Mesenchymal stem cell (in vitro differentiated cells and primary cell): ENCODE measurements at regions not wholly inside any gene's neighbourhood (a gene's known extent, or its start where the extent isn't known, plus 50 kb on each side); places are given as distances from the start of the nearest gene placed in this dataset.

Source experiments
- DNase-seq: peaks from one replicate; pipeline ENCODE4 v3.0.0-alpha.2; 2013
- H2AFZ ChIP-seq: one replicate; pipeline ENCODE4 v1.6.1; 2013; ENCODE audit warnings: low read depth, mild to moderate bottlenecking, control low read depth, inconsistent platforms, low read length, moderate library complexity
- H2AK5ac ChIP-seq: 2 replicates; pipeline ENCODE4 v1.6.1; 2013; ENCODE audit warnings: low read length, moderate library complexity, mild to moderate bottlenecking, inconsistent platforms; ENCODE audit not compliant: severe bottlenecking
- H2BK120ac ChIP-seq: one replicate; pipeline ENCODE4 v1.6.1; 2013; ENCODE audit warnings: low read depth, mild to moderate bottlenecking, inconsistent platforms, low read length, moderate library complexity
- H2BK12ac ChIP-seq, 2 experiments: one replicate each; pipeline ENCODE4 v1.6.1; 2013; ENCODE audit warnings: inconsistent platforms in 2 of 2, low read length in 2 of 2, mild to moderate bottlenecking in 2 of 2, moderate library complexity in 2 of 2, control low read depth in 1 of 2
- H2BK15ac ChIP-seq: one replicate; pipeline ENCODE4 v1.6.1; 2013; ENCODE audit warnings: mild to moderate bottlenecking, low read depth, inconsistent platforms; ENCODE audit not compliant: poor library complexity, severe bottlenecking
- H2BK5ac ChIP-seq: 2 replicates; pipeline ENCODE4 v1.6.1; 2013; ENCODE audit warnings: low read depth, mild to moderate bottlenecking, low read length, control low read depth, inconsistent platforms; ENCODE audit not compliant: poor library complexity, severe bottlenecking
- H3K14ac ChIP-seq, 2 experiments: one replicate each; pipeline ENCODE4 v1.6.1; 2013; ENCODE audit warnings: inconsistent platforms in 2 of 2, low read length in 2 of 2, control low read depth in 1 of 2, mild to moderate bottlenecking in 1 of 2, moderate library complexity in 1 of 2
- H3K18ac ChIP-seq, 2 experiments: one replicate each; pipeline ENCODE4 v1.6.1; 2013; ENCODE audit warnings: inconsistent platforms in 2 of 2, low read length in 2 of 2, control low read depth in 1 of 2, low read depth in 1 of 2, mild to moderate bottlenecking in 1 of 2
- H3K23ac ChIP-seq, 2 experiments: one replicate each; pipeline ENCODE4 v1.6.1; 2013; ENCODE audit warnings: inconsistent platforms in 2 of 2, low read length in 2 of 2, mild to moderate bottlenecking in 2 of 2, moderate library complexity in 2 of 2, control low read depth in 1 of 2
- H3K27ac ChIP-seq: 2 replicates; pipeline ENCODE4 v1.5.1; 2013; ENCODE audit warnings: mild to moderate bottlenecking, moderate library complexity, low read length, control low read depth, inconsistent platforms; ENCODE audit not compliant: poor library complexity, severe bottlenecking
- H3K27me3 ChIP-seq, 2 experiments: 2 replicates each; pipeline versions ENCODE4 v1.6.1 to v1.7.0; 2013; ENCODE audit warnings: low read length in 2 of 2, mild to moderate bottlenecking in 2 of 2, moderate library complexity in 2 of 2, control low read depth in 1 of 2, inconsistent platforms in 1 of 2; ENCODE audit not compliant: control insufficient read depth in 1 of 2, insufficient read depth in 1 of 2
- H3K36me3 ChIP-seq, 2 experiments: 2 replicates each; pipeline versions ENCODE4 v1.6.1 to v1.7.0; 2013; ENCODE audit warnings: low read length in 2 of 2, control low read depth in 1 of 2, inconsistent platforms in 1 of 2, low read depth in 1 of 2, mild to moderate bottlenecking in 1 of 2; ENCODE audit not compliant: insufficient read depth in 2 of 2, control insufficient read depth in 1 of 2
- H3K4ac ChIP-seq, 2 experiments: one replicate each; pipeline ENCODE4 v1.6.1; 2013; ENCODE audit warnings: inconsistent platforms in 2 of 2, low read length in 2 of 2, mild to moderate bottlenecking in 2 of 2, moderate library complexity in 2 of 2, control low read depth in 1 of 2, low read depth in 1 of 2
- H3K4me1 ChIP-seq: 2 replicates; pipeline ENCODE4 v1.6.1; 2013; ENCODE audit warnings: low read depth, low read length, control low read depth; ENCODE audit not compliant: control insufficient read depth, insufficient read depth
- H3K4me2 ChIP-seq: 2 replicates; pipeline ENCODE4 v1.6.1; 2013; ENCODE audit warnings: low read length, mild to moderate bottlenecking, inconsistent platforms; ENCODE audit not compliant: poor library complexity, severe bottlenecking
- H3K4me3 ChIP-seq, 2 experiments: 2 replicates each; pipeline versions ENCODE4 v1.5.1 to v1.7.0; 2013; ENCODE audit warnings: low read length in 2 of 2, mild to moderate bottlenecking in 2 of 2, control low read depth in 1 of 2, low read depth in 1 of 2; ENCODE audit not compliant: insufficient read depth in 1 of 2
- H3K79me1 ChIP-seq: replicated peaks from 2 replicates; pipeline ENCODE4 v1.6.1; 2013; ENCODE audit warnings: mild to moderate bottlenecking, control low read depth, low read length, inconsistent platforms; ENCODE audit not compliant: poor library complexity, severe bottlenecking
- H3K9ac ChIP-seq: 2 replicates; pipeline ENCODE4 v1.7.0; 2013; ENCODE audit warnings: mild to moderate bottlenecking, low read length, moderate library complexity
- H3K9me3 ChIP-seq: 2 replicates; pipeline ENCODE4 v1.7.0; 2013; ENCODE audit warnings: mild to moderate bottlenecking, low read length; ENCODE audit not compliant: control insufficient read depth
- H4K8ac ChIP-seq: one replicate; pipeline ENCODE4 v1.6.1; 2013; ENCODE audit warnings: inconsistent platforms, mild to moderate bottlenecking, low read length, moderate library complexity
- H4K91ac ChIP-seq: one replicate; pipeline ENCODE4 v1.6.1; 2013; ENCODE audit warnings: mild to moderate bottlenecking, low read length, inconsistent platforms
- WGBS: methylation state at CpG from one replicate; pipeline ENCODE4 v1.1.7; 2013; ENCODE audit warnings: mixed read lengths; 5-methylcytosine and 5-hydroxymethylcytosine counted together

DNA sequence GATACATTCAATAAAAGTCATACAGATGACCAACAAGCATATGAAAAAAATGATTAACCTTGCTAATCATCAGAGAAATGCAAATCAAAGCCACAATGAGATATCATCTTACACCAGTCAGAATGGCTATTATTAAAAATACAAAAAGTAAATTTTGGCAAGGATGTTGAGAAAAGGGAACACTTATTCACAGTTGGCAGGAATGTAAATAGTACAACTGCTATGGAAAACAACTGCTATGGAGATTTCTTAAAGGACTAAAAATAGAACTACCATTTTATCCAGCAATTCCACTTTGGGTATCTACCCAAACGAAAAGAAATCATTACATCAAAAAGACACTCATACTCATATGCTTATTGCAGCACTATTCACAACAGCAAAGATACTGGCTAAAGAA lies 1121.8 kb downstream of the TBL1XR1 start:
- Histone ChIP-seq H3K79me1 (no peaks in the 10 kb centered on the region), H2BK12ac (no peak overlapping the region), H2AK5ac (no peak overlapping the region), H3K27ac (no peak overlapping the region), H3K9me3 (peaks cover 3% of the 10 kb centered on the region), H3K4me1 (no peaks in the 10 kb centered on the region), H3K4ac (no peak overlapping the region), H3K4me2 (no peak overlapping the region), H4K91ac (no peak overlapping the region), H3K23ac (no peak overlapping the region), H3K4me3 (no peak overlapping the region), H2AFZ (no peak overlapping the region), H3K27me3 (no peaks in the 10 kb centered on the region), H3K9ac (no peak overlapping the region), H3K36me3 (no peaks in the 10 kb centered on the region), H2BK15ac (no peak overlapping the region), H3K18ac (no peak overlapping the region), H4K8ac (no peak overlapping the region), H3K14ac (no peak overlapping the region), H2BK120ac (no peak overlapping the region), H2BK5ac (no peak overlapping the region)
- 29% methylated on average over 1 of the region's 1 CpG for WGBS
- peak; percentile 4 for DNase-seq

DNA sequence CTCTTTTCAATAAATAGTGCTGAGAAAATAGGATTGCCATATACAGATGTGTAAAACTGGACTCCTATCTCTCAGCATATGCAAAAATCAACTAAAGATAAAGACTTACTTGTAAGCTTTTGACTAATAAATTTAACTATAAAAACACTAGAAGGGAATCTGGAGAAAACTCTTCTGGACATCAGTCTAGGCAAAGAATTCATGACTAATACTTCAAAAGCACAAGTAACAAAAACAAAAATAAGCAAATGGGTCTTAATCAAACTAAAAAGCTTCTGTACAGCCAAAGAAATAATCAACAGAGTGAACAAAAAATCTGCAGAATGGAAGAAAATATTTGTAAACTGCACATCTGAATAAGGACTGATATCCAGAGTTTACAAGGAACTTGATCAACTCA lies 1122.2 kb downstream of the TBL1XR1 start:
- no peak overlapping the region for H3K9ac ChIP-seq
- no peak overlapping the region for H3K27ac ChIP-seq
- no peak overlapping the region for H3K14ac ChIP-seq
- no peak overlapping the region for H2BK12ac ChIP-seq
- no peak overlapping the region for H3K18ac ChIP-seq
- peak; percentile 7 for DNase-seq
- H3K9me3 ChIP-seq: peaks cover 3% of the 10 kb centered on the region
- H2AFZ ChIP-seq: no peak overlapping the region
- H3K36me3 ChIP-seq: no peaks in the 10 kb centered on the region
- no peak overlapping the region for H3K4ac ChIP-seq
- H3K79me1 ChIP-seq: no peaks in the 10 kb centered on the region
- H3K4me1 ChIP-seq: no peaks in the 10 kb centered on the region
- H2BK15ac ChIP-seq: no peak overlapping the region
- H3K4me3 ChIP-seq: no peak overlapping the region
- no peaks in the 10 kb centered on the region for H3K27me3 ChIP-seq
- no peak overlapping the region for H3K4me2 ChIP-seq
- H2AK5ac ChIP-seq: no peak overlapping the region
- no peak overlapping the region for H4K91ac ChIP-seq
- no peak overlapping the region for H4K8ac ChIP-seq
- no peak overlapping the region for H3K23ac ChIP-seq
- no peak overlapping the region for H2BK120ac ChIP-seq
- no peak overlapping the region for H2BK5ac ChIP-seq

- Histone ChIP-seq H3K27me3 (no peaks in the 10 kb centered on the region), H3K36me3 (no peaks in the 10 kb centered on the region), H3K9me3 (peaks cover 3% of the 10 kb centered on the region), H3K14ac (no peak overlapping the region), H2BK5ac (no peak overlapping the region), H3K27ac (no peak overlapping the region), H2AK5ac (no peak overlapping the region), H2BK120ac (no peak overlapping the region), H3K4ac (no peak overlapping the region), H4K91ac (no peak overlapping the region), H3K79me1 (no peaks in the 10 kb centered on the region), H2BK12ac (no peak overlapping the region), H2AFZ (no peak overlapping the region), H3K4me2 (no peak overlapping the region), H3K4me1 (no peaks in the 10 kb centered on the region), H4K8ac (no peak overlapping the region), H2BK15ac (no peak overlapping the region), H3K9ac (no peak overlapping the region), H3K18ac (no peak overlapping the region), H3K4me3 (no peak overlapping the region), H3K23ac (no peak overlapping the region)
- no peak for DNase-seq
- 89% methylated on average over 2 of the region's 2 CpGs for WGBS
Measured at GRCh38 chr3:176074096-176074495, 1123.2 kb downstream of the TBL1XR1 start.

GRCh38 chr3:176071943-176072342 lies 1125.3 kb downstream of the TBL1XR1 start:
- no peaks in the 10 kb centered on the region for H3K27me3 ChIP-seq
- 100% methylated on average over 1 of the region's 2 CpGs for WGBS
- no peaks in the 10 kb centered on the region for H3K36me3 ChIP-seq
- H2BK5ac ChIP-seq: no peak overlapping the region
- H3K4me3 ChIP-seq: no peak overlapping the region
- no peak overlapping the region for H3K18ac ChIP-seq
- no peaks in the 10 kb centered on the region for H3K4me1 ChIP-seq
- no peak overlapping the region for H3K4ac ChIP-seq
- no peak overlapping the region for H4K8ac ChIP-seq
- peaks cover 3% of the 10 kb centered on the region for H3K9me3 ChIP-seq
- H3K9ac ChIP-seq: no peak overlapping the region
- H2AK5ac ChIP-seq: no peak overlapping the region
- H4K91ac ChIP-seq: no peak overlapping the region
- no peak overlapping the region for H2BK120ac ChIP-seq
- no peak overlapping the region for H3K23ac ChIP-seq
- H2AFZ ChIP-seq: no peak overlapping the region
- H2BK15ac ChIP-seq: no peak overlapping the region
- no peaks in the 10 kb centered on the region for H3K79me1 ChIP-seq
- H2BK12ac ChIP-seq: no peak overlapping the region
- H3K14ac ChIP-seq: no peak overlapping the region
- DNase-seq: no peak
- H3K4me2 ChIP-seq: no peak overlapping the region
- H3K27ac ChIP-seq: no peak overlapping the region
